Epithelial cell of esophagus (primary cell): ENCODE measurements at regions not wholly inside any gene's neighbourhood (a gene's known extent, or its start where the extent isn't known, plus 50 kb on each side); places are given as distances from the start of the nearest gene placed in this dataset.
A peak's percentile ranks its signal among the peaks of the same experiment; 100 is the strongest.
"Not testable (repeated sequence)": the region's sequence is repeated elsewhere in the genome, so short reads cannot be mapped to it uniquely, and the experiment has no call there.

Experiments
- DNase-seq: peaks from one replicate; pipeline ENCODE4 v3.0.0; 2010; ENCODE audit warnings: low read depth
- H3K4me3 ChIP-seq: 2 replicates; pipeline ENCODE4 v1.5.1; 2011; ENCODE audit warnings: mild to moderate bottlenecking, low read length, control low read depth
- CTCF ChIP-seq: IDR thresholded peaks from 2 replicates; pipeline ENCODE4 v1.5.1; 2011; ENCODE audit warnings: low read depth, mild to moderate bottlenecking, low read length, control low read depth, inconsistent platforms; ENCODE audit not compliant: insufficient read depth; ENCODE audit errors: missing control alignments

DNA sequence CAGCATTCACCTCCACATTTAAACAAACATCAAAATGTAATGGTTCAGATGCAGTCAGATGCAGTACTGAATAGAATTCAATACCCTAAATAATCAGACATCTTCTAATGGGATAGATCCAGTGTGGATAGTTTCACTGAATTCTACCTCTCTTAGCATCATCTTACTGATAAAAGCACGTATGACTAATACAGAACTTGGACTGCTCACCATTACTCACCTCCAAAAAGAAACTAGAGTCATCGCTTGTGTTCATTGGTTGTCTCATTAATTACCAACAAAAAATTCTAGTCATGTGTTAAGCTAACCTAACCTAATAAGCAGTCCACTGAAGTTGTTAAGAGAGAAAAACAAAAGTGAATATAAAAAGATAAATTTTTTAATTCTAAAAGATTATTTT, 165.9 kb upstream of the IRAK1BP1 start:
- no peak overlapping the region for H3K4me3 ChIP-seq
- DNase-seq, result peak; percentile 86
- no peak for TF ChIP-seq CTCF

GRCh38 chr6:78709021-78709420, 158.3 kb upstream of the IRAK1BP1 start:
- no peak for TF ChIP-seq CTCF
- no peak overlapping the region for H3K4me3 ChIP-seq
- no peak for DNase-seq

GRCh38 chr6:78713564-78713963, 153.8 kb upstream of the IRAK1BP1 start:
- no peak for DNase-seq
- TF ChIP-seq CTCF, result no peak
- H3K4me3 ChIP-seq, result no peak overlapping the region

DNA sequence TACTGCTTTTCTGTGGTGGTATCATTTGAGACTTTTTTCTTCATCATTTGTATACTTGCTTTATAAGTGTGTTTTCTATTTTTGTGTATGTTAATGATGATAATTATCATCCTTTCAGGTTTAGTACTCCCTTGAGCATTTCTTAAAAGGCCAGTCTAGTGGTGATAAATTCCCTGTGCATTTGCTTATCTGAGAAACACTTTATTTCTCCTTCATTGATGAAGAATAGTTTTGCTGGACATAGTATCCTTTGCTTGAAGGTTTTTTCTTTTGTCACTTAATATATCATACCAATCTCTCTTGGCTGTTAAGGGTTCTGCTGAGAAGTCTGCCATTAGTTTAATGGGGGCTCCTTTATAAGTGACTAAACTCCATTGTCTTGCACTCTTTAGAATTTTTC, 123.2 kb upstream of the IRAK1BP1 start:
- no peak overlapping the region for H3K4me3 ChIP-seq
- TF ChIP-seq CTCF, result no peak
- no peak for DNase-seq

DNA sequence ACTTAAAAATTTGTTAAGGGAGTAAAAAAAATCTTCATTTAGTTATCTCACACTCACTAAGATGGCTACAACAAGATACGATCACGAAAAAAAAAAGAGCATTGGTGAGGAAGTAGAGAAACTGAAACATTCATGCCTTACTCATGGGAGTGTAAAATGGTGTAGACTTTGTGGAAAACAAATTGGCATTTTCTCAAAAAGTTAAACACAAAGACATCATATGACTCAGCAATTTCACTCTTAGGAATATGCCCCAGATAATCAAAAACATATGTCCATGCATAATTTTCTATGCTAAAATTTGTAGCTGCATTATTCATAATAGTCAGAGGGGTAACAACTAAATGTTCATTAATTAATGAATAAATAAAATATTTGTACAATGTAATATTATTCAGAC, 120.9 kb upstream of the IRAK1BP1 start:
- DNase-seq, result no peak
- H3K4me3 ChIP-seq, result no peak overlapping the region
- TF ChIP-seq CTCF, result no peak

DNA sequence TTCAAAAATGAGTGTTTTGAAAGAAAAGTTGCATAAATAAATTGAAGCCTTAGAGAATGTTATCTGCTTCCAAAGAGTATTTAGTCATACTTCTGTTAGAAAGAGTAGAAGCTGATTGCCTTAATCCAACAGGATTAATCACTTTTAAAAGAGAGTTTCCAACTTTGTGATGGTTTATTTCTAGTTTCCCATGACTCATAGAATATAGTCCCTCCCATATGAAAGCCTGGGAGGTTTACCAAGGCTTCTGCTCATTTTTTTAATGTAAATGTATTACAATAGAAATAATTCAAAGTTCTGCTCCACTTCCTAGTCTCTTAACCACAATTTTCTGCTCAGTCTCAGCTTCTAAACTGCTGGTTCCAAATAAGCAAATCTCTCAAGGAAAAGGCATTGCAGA, 118.0 kb upstream of the IRAK1BP1 start:
- no peak overlapping the region for H3K4me3 ChIP-seq
- TF ChIP-seq CTCF, result no peak
- DNase-seq, result peak; percentile 52

GRCh38 chr6:78758297-78758798, 109.0 kb upstream of the IRAK1BP1 start:
- not testable (repeated sequence) for DNase-seq, H3K4me3 ChIP-seq
